ENCODE measurements at regions not wholly inside any gene's neighbourhood (a gene's known extent, or its start where the extent isn't known, plus 50 kb on each side); places are given as distances from the start of the nearest gene placed in this dataset.

- TF ChIP-seq SPI1 (IDR thresholded peaks at IDR 0.05; ENCODE audit: borderline replicate concordance, low read depth) (no peak), POLR2AphosphoS5 (IDR thresholded peaks at IDR 0.05; ENCODE audit: low read depth) (no peak), GABPA (IDR thresholded peaks at IDR 0.05; ENCODE audit: low read depth) (no peak)
- TF ChIP-seq, protein P1, sequence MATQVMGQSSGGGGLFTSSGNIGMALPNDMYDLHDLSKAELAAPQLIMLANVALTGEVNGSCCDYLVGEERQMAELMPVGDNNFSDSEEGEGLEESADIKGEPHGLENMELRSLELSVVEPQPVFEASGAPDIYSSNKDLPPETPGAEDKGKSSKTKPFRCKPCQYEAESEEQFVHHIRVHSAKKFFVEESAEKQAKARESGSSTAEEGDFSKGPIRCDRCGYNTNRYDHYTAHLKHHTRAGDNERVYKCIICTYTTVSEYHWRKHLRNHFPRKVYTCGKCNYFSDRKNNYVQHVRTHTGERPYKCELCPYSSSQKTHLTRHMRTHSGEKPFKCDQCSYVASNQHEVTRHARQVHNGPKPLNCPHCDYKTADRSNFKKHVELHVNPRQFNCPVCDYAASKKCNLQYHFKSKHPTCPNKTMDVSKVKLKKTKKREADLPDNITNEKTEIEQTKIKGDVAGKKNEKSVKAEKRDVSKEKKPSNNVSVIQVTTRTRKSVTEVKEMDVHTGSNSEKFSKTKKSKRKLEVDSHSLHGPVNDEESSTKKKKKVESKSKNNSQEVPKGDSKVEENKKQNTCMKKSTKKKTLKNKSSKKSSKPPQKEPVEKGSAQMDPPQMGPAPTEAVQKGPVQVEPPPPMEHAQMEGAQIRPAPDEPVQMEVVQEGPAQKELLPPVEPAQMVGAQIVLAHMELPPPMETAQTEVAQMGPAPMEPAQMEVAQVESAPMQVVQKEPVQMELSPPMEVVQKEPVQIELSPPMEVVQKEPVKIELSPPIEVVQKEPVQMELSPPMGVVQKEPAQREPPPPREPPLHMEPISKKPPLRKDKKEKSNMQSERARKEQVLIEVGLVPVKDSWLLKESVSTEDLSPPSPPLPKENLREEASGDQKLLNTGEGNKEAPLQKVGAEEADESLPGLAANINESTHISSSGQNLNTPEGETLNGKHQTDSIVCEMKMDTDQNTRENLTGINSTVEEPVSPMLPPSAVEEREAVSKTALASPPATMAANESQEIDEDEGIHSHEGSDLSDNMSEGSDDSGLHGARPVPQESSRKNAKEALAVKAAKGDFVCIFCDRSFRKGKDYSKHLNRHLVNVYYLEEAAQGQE (IDR thresholded peaks at IDR 0.05; ENCODE audit: insufficient replicate concordance, low read depth), result no peak
- TF ChIP-seq, protein P2, sequence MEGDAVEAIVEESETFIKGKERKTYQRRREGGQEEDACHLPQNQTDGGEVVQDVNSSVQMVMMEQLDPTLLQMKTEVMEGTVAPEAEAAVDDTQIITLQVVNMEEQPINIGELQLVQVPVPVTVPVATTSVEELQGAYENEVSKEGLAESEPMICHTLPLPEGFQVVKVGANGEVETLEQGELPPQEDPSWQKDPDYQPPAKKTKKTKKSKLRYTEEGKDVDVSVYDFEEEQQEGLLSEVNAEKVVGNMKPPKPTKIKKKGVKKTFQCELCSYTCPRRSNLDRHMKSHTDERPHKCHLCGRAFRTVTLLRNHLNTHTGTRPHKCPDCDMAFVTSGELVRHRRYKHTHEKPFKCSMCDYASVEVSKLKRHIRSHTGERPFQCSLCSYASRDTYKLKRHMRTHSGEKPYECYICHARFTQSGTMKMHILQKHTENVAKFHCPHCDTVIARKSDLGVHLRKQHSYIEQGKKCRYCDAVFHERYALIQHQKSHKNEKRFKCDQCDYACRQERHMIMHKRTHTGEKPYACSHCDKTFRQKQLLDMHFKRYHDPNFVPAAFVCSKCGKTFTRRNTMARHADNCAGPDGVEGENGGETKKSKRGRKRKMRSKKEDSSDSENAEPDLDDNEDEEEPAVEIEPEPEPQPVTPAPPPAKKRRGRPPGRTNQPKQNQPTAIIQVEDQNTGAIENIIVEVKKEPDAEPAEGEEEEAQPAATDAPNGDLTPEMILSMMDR (IDR thresholded peaks at IDR 0.05; ENCODE audit: insufficient read depth, low read length), result no peak
- no peak overlapping the region for H3K4me3 ChIP-seq (replicated peaks; ENCODE audit: insufficient read depth, low read length)
- DNase-seq (ENCODE audit: low read depth in 1 of 2, low spot score in 1 of 2), result no peak
- no peak overlapping the region for H3K27ac ChIP-seq (replicated peaks)
- no peaks in the 10 kb centered on the region for H3K27me3 ChIP-seq (ENCODE audit: insufficient read depth, poor library complexity, severe bottlenecking)
Measured at GRCh38 chr6:14882394-14883026, 363.4 kb upstream of the JARID2 start.

DNA sequence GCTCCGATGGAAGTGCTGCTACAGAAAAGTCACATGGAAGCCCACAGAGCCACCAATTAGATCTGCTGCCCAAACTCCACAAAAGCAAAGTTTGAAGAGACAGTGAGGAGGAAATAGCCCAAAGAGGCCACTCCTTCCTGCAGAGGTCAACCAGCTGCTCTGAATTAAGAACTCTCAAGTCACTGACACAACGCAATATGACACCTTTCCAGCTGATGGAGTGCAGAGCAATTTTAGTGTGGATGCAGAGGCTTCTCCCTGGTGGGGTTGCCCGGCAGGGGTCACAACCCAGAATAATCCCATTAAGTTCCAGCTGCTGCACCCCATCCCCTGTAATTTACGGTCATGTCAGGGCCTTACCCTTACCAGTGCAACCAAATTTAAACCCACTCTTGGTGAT lies 361.9 kb upstream of the JARID2 start:
- Histone ChIP-seq H3K27ac (replicated peaks) (no peak overlapping the region), H3K4me3 (replicated peaks; ENCODE audit: insufficient read depth, low read length) (no peak overlapping the region), H3K27me3 (ENCODE audit: insufficient read depth, poor library complexity, severe bottlenecking) (no peaks in the 10 kb centered on the region)
- peak in 1 of 2 experiments; percentile 13 for DNase-seq (ENCODE audit: low read depth in 1 of 2, low spot score in 1 of 2)
- TF ChIP-seq, protein P2 (IDR thresholded peaks at IDR 0.05; ENCODE audit: insufficient read depth, low read length), result no peak
- no peak for TF ChIP-seq GABPA (IDR thresholded peaks at IDR 0.05; ENCODE audit: low read depth)
- TF ChIP-seq, protein P1 (IDR thresholded peaks at IDR 0.05; ENCODE audit: insufficient replicate concordance, low read depth), result no peak
- TF ChIP-seq SPI1 (IDR thresholded peaks at IDR 0.05; ENCODE audit: borderline replicate concordance, low read depth), result no peak
- TF ChIP-seq POLR2AphosphoS5 (IDR thresholded peaks at IDR 0.05; ENCODE audit: low read depth), result no peak

GRCh38 chr6:14885498-14885897 lies 360.4 kb upstream of the JARID2 start:
- TF ChIP-seq SPI1 (IDR thresholded peaks at IDR 0.05; ENCODE audit: borderline replicate concordance, low read depth) (no peak), POLR2AphosphoS5 (IDR thresholded peaks at IDR 0.05; ENCODE audit: low read depth) (no peak), GABPA (IDR thresholded peaks at IDR 0.05; ENCODE audit: low read depth) (no peak)
- TF ChIP-seq, protein P2 (IDR thresholded peaks at IDR 0.05; ENCODE audit: insufficient read depth, low read length), result no peak
- TF ChIP-seq, protein P1 (IDR thresholded peaks at IDR 0.05; ENCODE audit: insufficient replicate concordance, low read depth), result no peak
- DNase-seq (ENCODE audit: low read depth in 1 of 2, low spot score in 1 of 2), result no peak
- H3K27ac ChIP-seq (replicated peaks), result no peak overlapping the region
- no peak overlapping the region for H3K4me3 ChIP-seq (replicated peaks; ENCODE audit: insufficient read depth, low read length)
- H3K27me3 ChIP-seq (ENCODE audit: insufficient read depth, poor library complexity, severe bottlenecking), result no peaks in the 10 kb centered on the region

Data from HL-60 (cell line).